PC-3 (cell line): ENCODE measurements at regions not wholly inside any gene's neighbourhood (a gene's known extent, or its start where the extent isn't known, plus 50 kb on each side); places are given as distances from the start of the nearest gene placed in this dataset.

ENCODE experiments used
- ATAC-seq: fragments of 200-7000 bp; cut with Tn5 transposase; 2 replicates; pipeline ENCODE4 v1.9.1; 2020; ENCODE audit warnings: mild to moderate bottlenecking, moderate library complexity
- BruUV-seq: library from RNA; stranded (reverse); fragments of 400-500 nt; replicated peaks from 2 replicates; lab custom pipeline; 2021; lab: Mats Ljungman, UMichigan
- CTCF ChIA-PET: fragments of 300-600 bp; sonication (Branson Sonifier 250); formaldehyde crosslinking; loops from one replicate; lab custom pipeline; 2022; ENCODE audit warnings: antibody characterized with exemption; lab: Charles Lee
- POLR2A ChIA-PET: fragments of 300-600 bp; sonication (Branson Sonifier 250); formaldehyde crosslinking; loops from one replicate; lab custom pipeline; 2022; ENCODE audit warnings: antibody characterized with exemption; ENCODE audit not compliant: unreplicated experiment; lab: Charles Lee
- DNase-seq: peaks from one replicate; pipeline ENCODE4 v3.0.0-alpha.2; 2015
- H2AFZ ChIP-seq: fragments of 300-600 bp; sonication (generic); 2 replicates; pipeline ENCODE4 v1.6.0; 2016; ENCODE audit warnings: antibody characterized with exemption, low read length
- H3F3A ChIP-seq: fragments of 300-600 bp; sonication (generic); one replicate; pipeline ENCODE4 v1.6.0; 2017; ENCODE audit warnings: antibody characterized with exemption, low read length, control low read depth, mild to moderate bottlenecking; ENCODE audit not compliant: unreplicated experiment
- H3K27ac ChIP-seq: fragments of 300-600 bp; sonication (generic); 2 replicates; pipeline ENCODE4 v1.5.1; 2016; ENCODE audit warnings: mild to moderate bottlenecking, low read length
- H3K27me3 ChIP-seq: fragments of 300-600 bp; sonication (generic); 2 replicates; pipeline ENCODE4 v1.6.1; 2016; ENCODE audit warnings: low read length, mixed read lengths
- H3K36me3 ChIP-seq: fragments of 300-600 bp; sonication (generic); 2 replicates; pipeline ENCODE4 v1.6.1; 2016; ENCODE audit warnings: low read depth, mixed run types, low read length, mixed read lengths
- H3K4me1 ChIP-seq: fragments of 300-600 bp; sonication (generic); 2 replicates; pipeline ENCODE4 v1.5.1; 2016; ENCODE audit warnings: low read length; ENCODE audit not compliant: insufficient read depth
- H3K4me2 ChIP-seq: fragments of 300-600 bp; sonication (generic); 2 replicates; pipeline ENCODE4 v1.6.0; 2016; ENCODE audit warnings: low read length
- H3K4me3 ChIP-seq: fragments of 300-600 bp; sonication (generic); 2 replicates; pipeline ENCODE4 v1.5.1; 2016; ENCODE audit warnings: mild to moderate bottlenecking, low read length, mixed read lengths
- H3K79me2 ChIP-seq: fragments of 300-600 bp; sonication (generic); 2 replicates; pipeline ENCODE4 v1.6.1; 2017; ENCODE audit warnings: low read length, mixed read lengths
- H3K9ac ChIP-seq: fragments of 300-600 bp; sonication (generic); 2 replicates; pipeline ENCODE4 v1.6.0; 2016; ENCODE audit warnings: mild to moderate bottlenecking, low read length
- H3K9me2 ChIP-seq: fragments of 300-600 bp; sonication (generic); replicated peaks from 2 replicates; pipeline ENCODE4 v1.6.1; 2016; ENCODE audit warnings: mixed run types, low read length, mixed read lengths
- H3K9me3 ChIP-seq: fragments of 300-600 bp; sonication (generic); 2 replicates; pipeline ENCODE4 v1.6.1; 2016; ENCODE audit warnings: low read length, mixed read lengths
- H4K20me1 ChIP-seq: fragments of 300-600 bp; sonication (generic); 2 replicates; pipeline ENCODE4 v1.6.1; 2016; ENCODE audit warnings: low read length, mixed read lengths
- EZH2 ChIP-seq: fragments of 300-600 bp; sonication (generic); IDR thresholded peaks from one replicate; pipeline ENCODE4 v1.6.1; 2017; ENCODE audit warnings: antibody characterized with exemption, mild to moderate bottlenecking, low read length; ENCODE audit not compliant: unreplicated experiment
- EZH2phosphoT487 ChIP-seq: fragments of 300-600 bp; sonication (generic); IDR thresholded peaks from 2 replicates; pipeline ENCODE4 v1.6.1; 2018; ENCODE audit warnings: mild to moderate bottlenecking, antibody characterized with exemption, low read length, borderline replicate concordance
- intact Hi-C: fragments of 100-400 bp; cut with micrococcal nuclease; formaldehyde crosslinking; loops from 2 replicates; pipeline ENCODE4 v1.9.0; 2023
- TF ChIP-seq, protein P1 (sequence below): fragments of 300-600 bp; sonication (generic); conservative IDR thresholded peaks from 2 replicates; pipeline ENCODE4 v1.5.1; 2017; ENCODE audit warnings: antibody characterized with exemption, low read depth, mild to moderate bottlenecking, low read length

GRCh38 chr7:46209611-46210388, 288.7 kb upstream of the IGFBP3 start:
- POLR2A ChIA-PET, result no interaction called here
- no peaks in the 10 kb centered on the region for H3F3A ChIP-seq
- no TSS peak for BruUV-seq

GRCh38 chr7:46208635-46209525, 287.8 kb upstream of the IGFBP3 start:
- no peaks in the 10 kb centered on the region for H4K20me1 ChIP-seq
- peaks cover 6% of the 10 kb centered on the region; the same call in 1 of the 2 replicates for H3K4me1 ChIP-seq
- ATAC-seq, result no peak
- no peak overlapping the region for H3K4me2 ChIP-seq
- POLR2A ChIA-PET, result no interaction called here
- CTCF ChIA-PET, result no interaction called here
- H2AFZ ChIP-seq, result no peak overlapping the region
- no peaks in the 10 kb centered on the region for H3K27me3 ChIP-seq
- H3F3A ChIP-seq, result no peaks in the 10 kb centered on the region
- no peaks in the 10 kb centered on the region for H3K36me3 ChIP-seq
- H3K9me3 ChIP-seq, result no peaks in the 10 kb centered on the region
- no peak overlapping the region for H3K4me3 ChIP-seq
- no TSS peak for BruUV-seq
- no peak overlapping the region for H3K27ac ChIP-seq
- TF ChIP-seq EZH2phosphoT487 (no peak), EZH2 (no peak)
- TF ChIP-seq, protein P1, sequence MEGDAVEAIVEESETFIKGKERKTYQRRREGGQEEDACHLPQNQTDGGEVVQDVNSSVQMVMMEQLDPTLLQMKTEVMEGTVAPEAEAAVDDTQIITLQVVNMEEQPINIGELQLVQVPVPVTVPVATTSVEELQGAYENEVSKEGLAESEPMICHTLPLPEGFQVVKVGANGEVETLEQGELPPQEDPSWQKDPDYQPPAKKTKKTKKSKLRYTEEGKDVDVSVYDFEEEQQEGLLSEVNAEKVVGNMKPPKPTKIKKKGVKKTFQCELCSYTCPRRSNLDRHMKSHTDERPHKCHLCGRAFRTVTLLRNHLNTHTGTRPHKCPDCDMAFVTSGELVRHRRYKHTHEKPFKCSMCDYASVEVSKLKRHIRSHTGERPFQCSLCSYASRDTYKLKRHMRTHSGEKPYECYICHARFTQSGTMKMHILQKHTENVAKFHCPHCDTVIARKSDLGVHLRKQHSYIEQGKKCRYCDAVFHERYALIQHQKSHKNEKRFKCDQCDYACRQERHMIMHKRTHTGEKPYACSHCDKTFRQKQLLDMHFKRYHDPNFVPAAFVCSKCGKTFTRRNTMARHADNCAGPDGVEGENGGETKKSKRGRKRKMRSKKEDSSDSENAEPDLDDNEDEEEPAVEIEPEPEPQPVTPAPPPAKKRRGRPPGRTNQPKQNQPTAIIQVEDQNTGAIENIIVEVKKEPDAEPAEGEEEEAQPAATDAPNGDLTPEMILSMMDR, result no peak
- no peak overlapping the region for H3K9ac ChIP-seq
- DNase-seq, result no peak
- intact Hi-C loops, result no loop called here
- H3K9me2 ChIP-seq, result no peaks in the 10 kb centered on the region
- H3K79me2 ChIP-seq, result no peaks in the 10 kb centered on the region

More at GRCh38 chr7:46209611-46210388, 288.7 kb upstream of the IGFBP3 start:
- Histone ChIP-seq H2AFZ (no peak overlapping the region), H3K4me1 (peaks cover 6% of the 10 kb centered on the region; the same call in 1 of the 2 replicates), H3K9me2 (no peaks in the 10 kb centered on the region), H3K9ac (no peak overlapping the region), H3K4me3 (no peak overlapping the region), H3K27me3 (no peaks in the 10 kb centered on the region), H3K4me2 (no peak overlapping the region), H3K27ac (no peak overlapping the region), H4K20me1 (no peaks in the 10 kb centered on the region), H3K9me3 (no peaks in the 10 kb centered on the region), H3K36me3 (no peaks in the 10 kb centered on the region), H3K79me2 (no peaks in the 10 kb centered on the region)
- intact Hi-C loops, result no loop called here
- ATAC-seq (no peak), DNase-seq (no peak)
- TF ChIP-seq EZH2 (no peak), EZH2phosphoT487 (no peak)
- TF ChIP-seq, protein P1, result no peak
- CTCF ChIA-PET, result no interaction called here
